HCT116 (cell line): ENCODE measurements at regions not wholly inside any gene's neighbourhood (a gene's known extent, or its start where the extent isn't known, plus 50 kb on each side); places are given as distances from the start of the nearest gene placed in this dataset.

Experiments
- ATAC-seq: fragments of 200-7000 bp; cut with Tn5 transposase; 2 replicates; pipeline ENCODE4 v1.9.1; 2020; ENCODE audit warnings: mild to moderate bottlenecking, moderate library complexity
- BruUV-seq: library from RNA; stranded (reverse); fragments of 400-500 nt; replicated peaks from 2 replicates; lab custom pipeline; 2021; lab: Mats Ljungman, UMichigan
- CTCF ChIA-PET: fragments of 300-600 bp; sonication (Branson Sonifier 250); formaldehyde crosslinking; loops from one replicate; lab custom pipeline; 2021; ENCODE audit warnings: antibody characterized with exemption; lab: Charles Lee
- POLR2A ChIA-PET: fragments of 300-600, 350-600 bp; sonication (Branson Sonifier 250); formaldehyde crosslinking; loops from one replicate; lab custom pipeline; 2021; ENCODE audit warnings: antibody characterized with exemption; lab: Charles Lee
- RAD21 ChIA-PET, 2 experiments: fragments of 300-600 bp; sonication (Branson Sonifier 250); formaldehyde crosslinking; loops; one replicate each; lab custom pipeline; 2023; ENCODE audit warnings: low total read pairs in 2 of 2; ENCODE audit not compliant: uncharacterized antibody in 2 of 2, unreplicated experiment in 2 of 2, low non-redundant PET in 1 of 2; lab: Charles Lee
- DNase-seq: peaks from one replicate; pipeline ENCODE4 v3.0.0-alpha.2; 2010; ENCODE audit warnings: low read depth, low spot score
- H2AFZ ChIP-seq: fragments of 200-600 bp; shearing (Covaris generic), sonication (generic); 2 replicates; pipeline ENCODE4 v1.6.1; 2017; ENCODE audit warnings: low read depth, mixed run types, mixed read lengths, antibody characterized with exemption, low read length; ENCODE audit not compliant: poor library complexity, severe bottlenecking
- H3K27ac ChIP-seq: 2 replicates; pipeline ENCODE4 v1.5.1; 2012; ENCODE audit warnings: low read depth, low read length
- H3K27me3 ChIP-seq: fragments of 200-600 bp; sonication (generic); 2 replicates; pipeline ENCODE4 v1.6.1; 2016; ENCODE audit warnings: mixed run types, low read length, mixed read lengths; ENCODE audit not compliant: insufficient read depth
- H3K36me3 ChIP-seq, 2 experiments: fragments of 200-500 bp in 1 of 2; fragments of 200-600 bp in 1 of 2; sonication (Bioruptor generic) in 1 of 2; sonication (generic) in 1 of 2; 2 replicates each; pipeline versions ENCODE4 v1.5.1 to v1.6.1; 2014 to 2016; ENCODE audit warnings: low read length in 2 of 2, inconsistent platforms in 1 of 2, mixed read lengths in 1 of 2, mixed run types in 1 of 2; ENCODE audit not compliant: insufficient read depth in 2 of 2, control insufficient read depth in 1 of 2
- H3K4me1 ChIP-seq, 2 experiments: fragments of 200-600 bp in 1 of 2; sonication (generic) in 1 of 2; 2 replicates each; pipeline versions ENCODE4 v1.5.1 to v1.6.1; 2012 to 2017; ENCODE audit warnings: low read length in 2 of 2, inconsistent platforms in 1 of 2, mild to moderate bottlenecking in 1 of 2, mixed read lengths in 1 of 2, mixed run types in 1 of 2, moderate library complexity in 1 of 2; ENCODE audit not compliant: insufficient read depth in 2 of 2, control insufficient read depth in 1 of 2
- H3K4me2 ChIP-seq: fragments of 200-600 bp; sonication (generic); 2 replicates; pipeline ENCODE4 v1.6.1; 2017; ENCODE audit warnings: mixed run types, low read length, mixed read lengths
- H3K4me3 ChIP-seq, 2 experiments: fragments of 200-600 bp in 1 of 2; sonication (generic) in 1 of 2; replicated peaks in 1 of 2; 2 replicates each; pipeline ENCODE4 v1.5.1; 2011 to 2016; ENCODE audit warnings: low read length in 2 of 2, control low read depth in 1 of 2, low read depth in 1 of 2, mild to moderate bottlenecking in 1 of 2, mixed read lengths in 1 of 2, mixed run types in 1 of 2
- H3K79me2 ChIP-seq: fragments of 200-600 bp; sonication (generic); 2 replicates; pipeline ENCODE4 v1.6.1; 2017; ENCODE audit warnings: mild to moderate bottlenecking, mixed run types, low read length, moderate library complexity, mixed read lengths; ENCODE audit not compliant: insufficient read depth
- H3K9ac ChIP-seq: fragments of 200-600 bp; sonication (generic); 2 replicates; pipeline ENCODE4 v1.6.1; 2016; ENCODE audit warnings: low read length, mixed read lengths
- H3K9me2 ChIP-seq: fragments of 200-600 bp; sonication (generic), shearing (Covaris generic); 2 replicates; pipeline ENCODE4 v1.6.1; 2017; ENCODE audit warnings: mixed run types, mild to moderate bottlenecking, moderate library complexity; ENCODE audit not compliant: insufficient read depth
- H3K9me3 ChIP-seq, 2 experiments: fragments of 200-500 bp in 1 of 2; fragments of 200-600 bp in 1 of 2; sonication (Bioruptor generic) in 1 of 2; sonication (generic) in 1 of 2; 2 replicates each; pipeline ENCODE4 v1.6.1; 2014 to 2017; ENCODE audit warnings: low read length in 2 of 2, mixed read lengths in 2 of 2, inconsistent platforms in 1 of 2, low read depth in 1 of 2, mild to moderate bottlenecking in 1 of 2, mixed run types in 1 of 2, moderate library complexity in 1 of 2; ENCODE audit not compliant: control insufficient read depth in 1 of 2, insufficient read depth in 1 of 2
- H4K20me1 ChIP-seq: fragments of 200-600 bp; sonication (generic), shearing (Covaris generic); 2 replicates; pipeline ENCODE4 v1.6.1; 2017; ENCODE audit warnings: mixed run types, mild to moderate bottlenecking, moderate library complexity; ENCODE audit not compliant: insufficient read depth
- EGR1 ChIP-seq: IDR thresholded peaks from 2 replicates; pipeline ENCODE4 v1.6.1; 2012; ENCODE audit warnings: low read depth
- REST ChIP-seq: IDR thresholded peaks from 2 replicates; pipeline ENCODE4 v1.6.1; 2012; ENCODE audit warnings: low read depth
- SP1 ChIP-seq: IDR thresholded peaks from 2 replicates; pipeline ENCODE4 v1.6.1; 2012; ENCODE audit warnings: low read depth
- YY1 ChIP-seq: IDR thresholded peaks from 2 replicates; pipeline ENCODE4 v1.6.1; 2011; ENCODE audit warnings: low read length, low read depth, moderate library complexity, mild to moderate bottlenecking; ENCODE audit not compliant: insufficient replicate concordance; ENCODE audit errors: extremely low read depth
- ZBTB33 ChIP-seq: IDR thresholded peaks from 2 replicates; pipeline ENCODE4 v1.6.1; 2011; ENCODE audit warnings: mild to moderate bottlenecking, low read length, moderate library complexity; ENCODE audit not compliant: insufficient replicate concordance; ENCODE audit errors: extremely low read depth
- intact Hi-C: fragments of 100-400 bp; cut with micrococcal nuclease; formaldehyde crosslinking; loops from 2 replicates; pipeline ENCODE4 v1.10.0; 2022

GRCh38 chr10:131020775-131021174 is 290.7 kb downstream of the TCERG1L start:
- intact Hi-C loops, result no loop called here
- BruUV-seq, result no TSS peak
- DNase-seq (no peak), ATAC-seq (no peak)
- POLR2A ChIA-PET, result no interaction called here
- H3K79me2 ChIP-seq, result no peaks in the 10 kb centered on the region
- no peaks in the 10 kb centered on the region for H3K9me3 ChIP-seq
- no peaks in the 10 kb centered on the region for H3K9me2 ChIP-seq
- TF ChIP-seq REST (no peak), ZBTB33 (no peak), SP1 (no peak), EGR1 (no peak), YY1 (no peak)
- RAD21 ChIA-PET, result no interaction called here
- H3K4me1 ChIP-seq, result no peaks in the 10 kb centered on the region
- CTCF ChIA-PET, result no interaction called here
- no peaks in the 10 kb centered on the region for H3K36me3 ChIP-seq
- H3K27me3 ChIP-seq, result no peaks in the 10 kb centered on the region
- H3K4me2 ChIP-seq, result no peak overlapping the region
- H2AFZ ChIP-seq, result no peak overlapping the region
- H3K9ac ChIP-seq, result no peak overlapping the region
- no peak overlapping the region for H3K4me3 ChIP-seq
- H4K20me1 ChIP-seq, result no peaks in the 10 kb centered on the region
- H3K27ac ChIP-seq, result no peak overlapping the region
